ENCODE measurements at regions not wholly inside any gene's neighbourhood (a gene's known extent, or its start where the extent isn't known, plus 50 kb on each side); places are given as distances from the start of the nearest gene placed in this dataset.

- no peak for DNase-seq (ENCODE audit: low read depth in 3 of 3)
Measured at GRCh38 chr2:19846567-19846966, 55.2 kb downstream of the TTC32 start.

GRCh38 chr2:19846030-19846429, 55.8 kb downstream of the TTC32 start:
- no peak for DNase-seq (ENCODE audit: low read depth in 3 of 3)

GRCh38 chr2:19845323-19845920, 56.4 kb downstream of the TTC32 start:
- DNase-seq (ENCODE audit: low read depth in 3 of 3): no peak

- no peak for DNase-seq (ENCODE audit: low read depth in 3 of 3)
Measured at GRCh38 chr2:19844750-19845149, 57.0 kb downstream of the TTC32 start.

GRCh38 chr2:19843992-19844515, 57.7 kb downstream of the TTC32 start:
- DNase-seq (ENCODE audit: low read depth in 3 of 3): no peak

GRCh38 chr2:19841918-19842693, 59.7 kb downstream of the TTC32 start:
- DNase-seq (ENCODE audit: low read depth in 3 of 3): no peak

GRCh38 chr2:19839438-19839837, 62.3 kb downstream of the TTC32 start:
- no peak for DNase-seq (ENCODE audit: low read depth in 3 of 3)

GRCh38 chr2:19838616-19839015, 63.2 kb downstream of the TTC32 start:
- DNase-seq (ENCODE audit: low read depth in 3 of 3): no peak

- DNase-seq (ENCODE audit: low read depth in 3 of 3): no peak
Measured at GRCh38 chr2:19837235-19837766, 64.5 kb downstream of the TTC32 start.

DNA sequence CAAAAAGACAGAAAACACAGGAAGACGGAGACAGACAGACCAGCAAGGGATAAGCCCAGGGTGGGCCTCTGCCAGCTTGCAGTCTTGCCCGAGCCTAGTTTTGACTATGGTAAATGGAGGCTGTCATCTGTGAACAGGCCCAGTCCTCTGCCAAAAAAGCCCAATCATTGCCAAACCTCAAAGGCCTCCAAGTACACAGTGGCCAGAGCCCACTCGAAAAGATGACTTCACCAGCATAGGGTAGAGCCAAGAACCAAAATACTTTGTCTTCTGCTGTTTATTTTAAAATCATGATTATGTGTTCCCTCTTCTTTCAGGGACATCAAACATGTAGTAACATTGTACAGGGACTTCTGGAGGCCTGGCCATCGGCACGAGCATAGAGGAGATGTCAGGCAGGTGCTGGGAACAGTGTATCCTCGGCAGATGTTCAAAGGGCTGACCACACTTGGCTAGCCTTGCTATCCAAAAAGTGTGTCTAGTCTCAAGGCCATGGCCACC, 66.0 kb downstream of the TTC32 start:
- DNase-seq (ENCODE audit: low read depth in 3 of 3): no peak

DNA sequence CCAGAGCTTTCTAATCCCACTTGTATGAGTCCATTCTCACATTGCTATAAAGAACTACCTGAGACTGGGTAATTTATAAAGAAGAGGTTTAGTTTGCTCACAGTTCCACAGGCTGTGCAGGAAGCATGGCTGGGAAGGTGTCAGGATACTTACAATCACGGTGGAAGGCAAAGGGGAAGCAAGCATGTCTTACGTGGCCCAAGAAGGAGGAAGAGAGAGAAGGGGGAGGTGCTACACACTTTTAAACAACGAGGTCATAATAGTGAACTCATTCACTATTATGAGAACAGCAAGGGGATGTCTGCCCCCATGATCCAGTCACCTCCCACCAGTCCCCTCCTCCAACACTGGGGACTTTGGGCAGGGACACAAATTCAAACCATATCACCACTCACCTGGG, 67.8 kb downstream of the TTC32 start:
- DNase-seq (ENCODE audit: low read depth in 3 of 3): no peak

GRCh38 chr2:19829672-19830071, 72.1 kb downstream of the TTC32 start:
- no peak for DNase-seq (ENCODE audit: low read depth in 3 of 3)

- no peak for DNase-seq (ENCODE audit: low read depth in 3 of 3)
Measured at GRCh38 chr2:19826874-19827273, 74.9 kb downstream of the TTC32 start.

- DNase-seq (ENCODE audit: low read depth in 3 of 3): no peak
Measured at GRCh38 chr2:19823507-19823906, 78.3 kb downstream of the TTC32 start.

DNA sequence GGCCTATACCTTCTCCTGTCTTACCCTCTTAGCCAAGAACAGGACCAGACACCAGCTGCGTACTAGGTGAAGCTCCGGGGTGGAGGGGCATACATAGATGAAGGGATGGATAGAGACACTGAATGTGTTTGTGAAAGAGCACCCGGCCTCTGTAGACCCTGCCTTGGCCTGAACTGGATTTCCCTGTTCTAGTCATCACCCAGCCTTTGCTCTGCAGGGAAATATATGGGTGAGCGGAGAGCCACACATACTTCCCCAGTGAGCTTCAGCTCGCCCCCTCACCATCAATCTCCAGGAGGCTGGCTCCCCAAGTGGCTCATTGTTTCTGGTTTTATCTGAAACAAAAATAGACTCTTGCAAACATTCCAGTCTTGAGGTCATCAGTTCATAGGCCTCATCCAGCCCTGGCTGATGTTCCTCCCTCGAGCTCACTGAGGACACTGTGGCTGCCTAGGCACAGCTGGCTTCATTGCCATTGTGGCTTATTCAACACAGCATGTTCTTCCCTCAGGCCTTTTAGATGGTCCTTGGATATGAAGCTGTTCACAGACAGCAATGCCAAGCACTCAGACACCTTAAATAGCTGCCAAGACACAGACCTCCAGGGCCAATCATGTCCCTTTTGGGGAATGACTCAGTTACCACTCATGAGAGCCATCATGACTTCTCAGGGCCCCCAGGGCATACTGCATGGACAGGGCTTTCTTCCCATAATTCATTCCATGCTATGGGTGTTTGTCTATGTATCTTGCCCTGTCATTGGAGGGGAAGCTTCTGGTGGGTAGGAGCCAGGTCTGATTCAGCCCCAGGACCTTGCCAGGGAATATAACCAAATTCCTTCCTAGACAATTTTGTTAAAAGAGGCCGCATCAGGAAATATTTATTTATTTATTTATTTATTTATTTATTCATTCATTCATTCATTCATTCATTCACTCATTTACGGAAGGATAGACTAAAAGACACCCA, 82.4 kb downstream of the TTC32 start:
- DNase-seq (ENCODE audit: low read depth in 3 of 3): no peak

DNA sequence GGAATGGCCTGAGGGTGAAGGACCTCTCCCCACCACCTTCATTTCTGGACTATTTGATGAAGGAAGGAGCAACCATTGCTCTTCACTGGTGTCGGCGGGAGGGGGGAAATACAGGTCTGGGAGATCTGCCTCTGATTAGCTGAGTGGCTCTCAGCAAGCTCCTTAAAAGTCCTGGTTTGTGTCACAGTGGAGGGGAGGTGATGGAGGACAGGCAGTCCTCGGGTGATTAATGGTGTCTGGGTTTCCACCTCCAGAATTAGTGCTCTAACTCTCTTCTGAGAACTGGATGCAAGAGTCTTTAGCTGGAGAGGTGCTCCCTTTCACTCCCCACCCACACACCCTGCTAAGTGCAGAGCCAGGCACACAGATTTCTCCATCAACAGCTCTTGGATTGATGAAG, 83.2 kb downstream of the TTC32 start:
- no peak for DNase-seq (ENCODE audit: low read depth in 3 of 3)

GRCh38 chr2:19818039-19818438, 83.7 kb downstream of the TTC32 start:
- DNase-seq (ENCODE audit: low read depth in 3 of 3): no peak

GRCh38 chr2:19815746-19816145, 86.0 kb downstream of the TTC32 start:
- DNase-seq (ENCODE audit: low read depth in 3 of 3): no peak

DNA sequence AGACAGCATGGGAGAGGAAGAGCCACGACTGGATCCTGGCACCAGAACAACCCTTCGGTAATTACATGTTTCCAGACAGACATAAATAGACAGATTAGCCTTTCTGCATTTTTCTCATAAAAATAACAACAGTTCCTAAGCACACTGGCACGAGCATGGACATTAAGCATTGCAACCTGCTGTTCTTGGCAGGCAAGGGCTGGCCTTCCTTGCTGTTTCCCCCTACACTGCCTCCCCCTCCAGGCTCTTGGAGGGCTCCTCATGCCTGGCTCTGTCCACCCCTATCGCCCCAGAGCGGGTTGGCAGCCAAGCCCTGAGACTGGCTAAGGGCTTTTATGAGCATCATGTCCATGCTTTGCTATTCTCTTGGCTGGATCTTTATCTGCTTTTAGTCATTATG, 89.6 kb downstream of the TTC32 start:
- DNase-seq (ENCODE audit: low read depth in 3 of 3): no peak

DNA sequence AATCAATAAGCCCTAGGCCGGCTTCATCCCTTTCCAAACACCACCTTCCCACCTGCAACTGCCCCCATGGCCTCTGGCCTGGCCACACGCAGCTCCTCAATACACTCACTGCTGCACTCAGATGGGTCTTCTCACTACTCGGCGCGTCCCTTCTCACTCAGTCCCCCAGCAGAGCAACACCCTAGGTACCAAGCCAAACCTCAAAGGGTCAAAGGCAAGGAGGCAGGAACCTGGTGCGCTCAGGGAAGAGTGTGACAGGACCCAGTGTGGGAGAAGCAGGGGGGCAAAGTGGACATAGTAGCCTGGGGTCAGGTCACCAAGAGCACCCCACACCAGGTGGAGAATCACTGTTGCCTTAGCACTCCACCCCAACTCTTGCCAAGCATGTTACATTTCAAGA, 90.6 kb downstream of the TTC32 start:
- DNase-seq (ENCODE audit: low read depth in 3 of 3): no peak

- DNase-seq (ENCODE audit: low read depth in 3 of 3): no peak
Measured at GRCh38 chr2:19810637-19811036, 91.1 kb downstream of the TTC32 start.

- no peak for DNase-seq (ENCODE audit: low read depth in 3 of 3)
Measured at GRCh38 chr2:19810148-19810547, 91.6 kb downstream of the TTC32 start.

All from stimulated activated CD4-positive, alpha-beta T cell treated with anti-CD3 and anti-CD28 coated beads, TNF-alpha, amount 100 ng/mL, for 24 hours (primary cell).